ENCODE measurements at regions not wholly inside any gene's neighbourhood (a gene's known extent, or its start where the extent isn't known, plus 50 kb on each side); places are given as distances from the start of the nearest gene placed in this dataset.
A peak's percentile ranks its signal among the peaks of the same experiment; 100 is the strongest.

GRCh38 chr4:57430726-57431125 is 320.5 kb upstream of the IGFBP7 start (continued):
- TF ChIP-seq RERE (CRISPR knock-in tag; IDR thresholded peaks at IDR 0.05; ENCODE audit: low read depth) (0 out of 2 replicates have a peak, but pooled peaks have one; percentile 36), FOXP4 (CRISPR knock-in tag; IDR thresholded peaks at IDR 0.05) (peak; percentile 77), MAZ (IDR thresholded peaks at IDR 0.05; ENCODE audit: borderline replicate concordance, low read depth, low read length) (no peak), MAZ (CRISPR knock-in tag; IDR thresholded peaks at IDR 0.05; ENCODE audit: low read depth) (no peak), BRCA1 (CRISPR knock-in tag; IDR thresholded peaks at IDR 0.05) (no peak), ELF3 (CRISPR knock-in tag; IDR thresholded peaks at IDR 0.05) (peak; percentile 69), ZNF431 (CRISPR knock-in tag; IDR thresholded peaks at IDR 0.05; ENCODE audit: borderline replicate concordance, low read depth) (peak; percentile 64; the same call in 1 of the 2 replicates), ESRRA (CRISPR knock-in tag; IDR thresholded peaks at IDR 0.05; ENCODE audit: low read depth) (no peak), HNF1B (CRISPR knock-in tag; IDR thresholded peaks at IDR 0.05) (no peak), MED1 (CRISPR knock-in tag; IDR thresholded peaks at IDR 0.05) (peak; percentile 50), NR2F2 (IDR thresholded peaks at IDR 0.05; ENCODE audit: borderline replicate concordance, low read depth) (no peak), ISL2 (CRISPR knock-in tag; IDR thresholded peaks at IDR 0.05) (peak; percentile 27; the same call in 1 of the 2 replicates), EP300 (IDR thresholded peaks at IDR 0.05; ENCODE audit: low read depth in 2 of 2, low read length in 2 of 2) (peak; percentile 36 to 51; a peak in 2 of 4 replicates), EP300 (CRISPR knock-in tag; IDR thresholded peaks at IDR 0.05; ENCODE audit: borderline replicate concordance) (no peak), RARA (CRISPR knock-in tag; IDR thresholded peaks at IDR 0.05) (peak; percentile 49), SRY (CRISPR knock-in tag; IDR thresholded peaks at IDR 0.05) (no peak), ZMAT5 (CRISPR knock-in tag; IDR thresholded peaks at IDR 0.05; ENCODE audit: borderline replicate concordance, low read depth) (no peak)

All from HepG2 (cell line).